Retinal pigment epithelial cell (primary cell): ENCODE measurements at regions not wholly inside any gene's neighbourhood (a gene's known extent, or its start where the extent isn't known, plus 50 kb on each side); places are given as distances from the start of the nearest gene placed in this dataset.
A peak's percentile ranks its signal among the peaks of the same experiment; 100 is the strongest.

Experiments
- DNase-seq: peaks from one replicate; pipeline ENCODE4 v3.0.0-alpha.2; 2010; ENCODE audit warnings: low read depth
- H3K4me3 ChIP-seq: 2 replicates; pipeline ENCODE4 v1.5.1; 2011; ENCODE audit warnings: mild to moderate bottlenecking, low read length, control low read depth, moderate library complexity
- TF ChIP-seq, protein P1 (sequence below): conservative IDR thresholded peaks from 2 replicates; pipeline ENCODE4 v1.5.1; 2011; ENCODE audit warnings: low read depth, low read length, control low read depth, inconsistent platforms

DNA sequence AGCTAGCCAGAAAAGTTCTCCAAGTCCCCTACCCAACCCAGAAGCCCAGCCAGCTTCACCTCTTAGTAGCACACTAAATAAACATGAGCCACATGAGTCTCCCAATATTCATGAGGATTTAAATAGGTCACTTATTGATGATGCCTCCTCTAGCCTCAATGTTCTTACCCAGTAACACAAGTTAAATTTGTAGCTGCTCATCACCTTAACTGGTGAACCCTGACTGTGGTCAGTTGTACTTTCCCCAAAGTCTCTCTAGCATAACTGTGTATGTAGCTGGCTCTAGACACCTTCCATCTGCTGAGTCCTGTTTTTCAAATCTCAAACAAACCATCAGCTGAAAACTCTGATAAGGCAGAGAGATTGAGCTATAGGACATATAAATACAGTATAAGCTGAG is 100.3 kb upstream of the ELAVL2 start:
- no peak for DNase-seq
- TF ChIP-seq, protein P1, sequence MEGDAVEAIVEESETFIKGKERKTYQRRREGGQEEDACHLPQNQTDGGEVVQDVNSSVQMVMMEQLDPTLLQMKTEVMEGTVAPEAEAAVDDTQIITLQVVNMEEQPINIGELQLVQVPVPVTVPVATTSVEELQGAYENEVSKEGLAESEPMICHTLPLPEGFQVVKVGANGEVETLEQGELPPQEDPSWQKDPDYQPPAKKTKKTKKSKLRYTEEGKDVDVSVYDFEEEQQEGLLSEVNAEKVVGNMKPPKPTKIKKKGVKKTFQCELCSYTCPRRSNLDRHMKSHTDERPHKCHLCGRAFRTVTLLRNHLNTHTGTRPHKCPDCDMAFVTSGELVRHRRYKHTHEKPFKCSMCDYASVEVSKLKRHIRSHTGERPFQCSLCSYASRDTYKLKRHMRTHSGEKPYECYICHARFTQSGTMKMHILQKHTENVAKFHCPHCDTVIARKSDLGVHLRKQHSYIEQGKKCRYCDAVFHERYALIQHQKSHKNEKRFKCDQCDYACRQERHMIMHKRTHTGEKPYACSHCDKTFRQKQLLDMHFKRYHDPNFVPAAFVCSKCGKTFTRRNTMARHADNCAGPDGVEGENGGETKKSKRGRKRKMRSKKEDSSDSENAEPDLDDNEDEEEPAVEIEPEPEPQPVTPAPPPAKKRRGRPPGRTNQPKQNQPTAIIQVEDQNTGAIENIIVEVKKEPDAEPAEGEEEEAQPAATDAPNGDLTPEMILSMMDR, result no peak
- H3K4me3 ChIP-seq, result no peak overlapping the region

DNA sequence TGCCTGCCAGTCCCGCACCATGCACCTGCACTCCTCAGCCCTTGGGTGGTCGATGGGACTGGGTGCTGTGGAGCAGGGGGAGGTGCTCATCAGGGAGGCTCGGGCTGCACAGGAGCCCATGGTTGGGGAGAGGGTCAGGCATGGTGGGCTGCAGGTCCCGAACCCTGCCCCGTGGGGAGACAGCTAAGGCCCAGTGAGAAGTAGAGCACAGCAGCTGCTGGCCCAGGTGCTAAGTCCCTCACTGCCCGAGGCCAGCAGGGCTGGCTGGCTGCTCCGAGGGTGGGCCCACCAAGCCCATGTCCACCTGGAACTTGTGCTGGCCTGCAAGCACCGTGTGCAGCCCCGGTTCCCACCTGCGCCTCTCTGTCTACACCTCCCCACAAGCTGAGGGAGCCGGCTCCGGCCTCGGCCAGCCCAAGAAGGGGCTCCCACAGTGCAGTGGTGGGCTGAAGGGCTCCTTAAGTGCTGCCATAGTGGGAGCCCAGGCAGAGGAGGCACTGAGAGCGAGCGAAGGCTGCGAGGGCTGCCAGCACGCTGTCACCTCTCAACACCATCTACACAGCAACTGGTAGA is 88.5 kb upstream of the ELAVL2 start:
- DNase-seq, result no peak
- TF ChIP-seq, protein P1, result no peak
- no peak overlapping the region for H3K4me3 ChIP-seq

DNA sequence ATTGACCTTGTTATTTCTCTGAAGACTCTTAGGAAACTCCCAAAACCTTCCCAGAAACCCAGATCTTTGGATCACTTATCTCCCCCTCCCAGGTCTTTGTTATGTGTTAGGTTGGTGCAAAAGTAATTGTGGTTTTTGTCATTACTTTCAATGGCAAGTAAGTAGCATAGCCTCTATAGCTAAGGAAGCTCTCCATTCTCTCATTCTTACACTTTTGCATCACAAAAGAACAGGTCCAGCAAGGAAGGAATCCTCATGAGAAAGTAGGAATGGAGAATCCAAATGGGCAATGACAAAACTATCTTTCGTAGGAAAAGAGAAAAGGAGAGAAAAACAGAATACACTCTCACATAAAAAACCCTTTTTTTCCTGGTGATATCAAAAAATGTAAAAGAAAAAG is 81.3 kb upstream of the ELAVL2 start:
- H3K4me3 ChIP-seq, result no peak overlapping the region
- TF ChIP-seq, protein P1, result no peak

GRCh38 chr9:23887781-23888180 is 61.7 kb upstream of the ELAVL2 start:
- TF ChIP-seq, protein P1, result no peak
- no peak overlapping the region for H3K4me3 ChIP-seq
- DNase-seq, result peak; percentile 35

More for the DNA sequence above, 81.3 kb upstream of the ELAVL2 start:
- DNase-seq, result no peak
